BLaER1 (cell line): ENCODE measurements at regions not wholly inside any gene's neighbourhood (a gene's known extent, or its start where the extent isn't known, plus 50 kb on each side); places are given as distances from the start of the nearest gene placed in this dataset.

ENCODE experiments used
- H3K27ac ChIP-seq: shearing (Covaris generic); formaldehyde crosslinking; 2 replicates; pipeline ENCODE4 v1.8.1; 2022
- H3K27me3 ChIP-seq: shearing (Covaris generic); formaldehyde crosslinking; 2 replicates; pipeline ENCODE4 v1.8.1; 2022
- H3K36me3 ChIP-seq: shearing (Covaris generic); formaldehyde crosslinking; 2 replicates; pipeline ENCODE4 v1.8.1; 2022
- H3K4me1 ChIP-seq: shearing (Covaris generic); formaldehyde crosslinking; 2 replicates; pipeline ENCODE4 v1.8.1; 2022
- H3K4me2 ChIP-seq: shearing (Covaris generic); formaldehyde crosslinking; 2 replicates; pipeline ENCODE4 v1.8.1; 2022
- H3K4me3 ChIP-seq: shearing (Covaris generic); formaldehyde crosslinking; 2 replicates; pipeline ENCODE4 v1.8.1; 2022
- H3K9ac ChIP-seq: shearing (Covaris generic); formaldehyde crosslinking; 2 replicates; pipeline ENCODE4 v1.8.1; 2022
- H3K9me3 ChIP-seq: shearing (Covaris generic); formaldehyde crosslinking; 2 replicates; pipeline ENCODE4 v1.8.1; 2022
- H4K20me1 ChIP-seq: shearing (Covaris generic); formaldehyde crosslinking; 2 replicates; pipeline ENCODE4 v1.8.1; 2022
- Cebpa-rat ChIP-seq: shearing (Covaris generic); IDR thresholded peaks from 2 replicates; pipeline ENCODE4 v1.8.1; 2022

- Histone ChIP-seq H3K27ac (no peak overlapping the region), H4K20me1 (no peaks in the 10 kb centered on the region), H3K4me1 (no peaks in the 10 kb centered on the region), H3K9me3 (no peaks in the 10 kb centered on the region), H3K9ac (no peak overlapping the region), H3K27me3 (no peaks in the 10 kb centered on the region), H3K4me2 (no peak overlapping the region), H3K36me3 (no peaks in the 10 kb centered on the region), H3K4me3 (no peak overlapping the region)
- TF ChIP-seq Cebpa-rat = no peak
Measured at GRCh38 chr9:16139774-16140173, 586.9 kb downstream of the CCDC171 start.

- H3K9ac ChIP-seq = no peak overlapping the region
- H3K27ac ChIP-seq = no peak overlapping the region
- peaks cover 9% of the 10 kb centered on the region for H3K4me1 ChIP-seq
- H3K36me3 ChIP-seq = no peaks in the 10 kb centered on the region
- no peak for TF ChIP-seq Cebpa-rat
- no peaks in the 10 kb centered on the region for H4K20me1 ChIP-seq
- H3K4me2 ChIP-seq = no peak overlapping the region
- no peaks in the 10 kb centered on the region for H3K9me3 ChIP-seq
- H3K27me3 ChIP-seq = no peaks in the 10 kb centered on the region
- no peak overlapping the region for H3K4me3 ChIP-seq
Measured at GRCh38 chr9:16143310-16143709, 590.5 kb downstream of the CCDC171 start.

GRCh38 chr9:16143947-16144890, 591.4 kb downstream of the CCDC171 start:
- no peak overlapping the region for H3K9ac ChIP-seq
- H3K4me3 ChIP-seq = no peak overlapping the region
- peaks cover 9% of the 10 kb centered on the region for H3K4me1 ChIP-seq
- H3K27ac ChIP-seq = no peak overlapping the region
- no peaks in the 10 kb centered on the region for H3K36me3 ChIP-seq
- no peak overlapping the region for H3K4me2 ChIP-seq
- H3K9me3 ChIP-seq = no peaks in the 10 kb centered on the region
- no peaks in the 10 kb centered on the region for H3K27me3 ChIP-seq
- TF ChIP-seq Cebpa-rat = no peak
- H4K20me1 ChIP-seq = no peaks in the 10 kb centered on the region

- Histone ChIP-seq H4K20me1 (no peaks in the 10 kb centered on the region), H3K9ac (no peak overlapping the region), H3K27me3 (no peaks in the 10 kb centered on the region), H3K4me2 (no peak overlapping the region), H3K36me3 (no peaks in the 10 kb centered on the region), H3K27ac (no peak overlapping the region), H3K4me3 (no peak overlapping the region), H3K9me3 (no peaks in the 10 kb centered on the region), H3K4me1 (peaks cover 9% of the 10 kb centered on the region)
- TF ChIP-seq Cebpa-rat = no peak
Measured at GRCh38 chr9:16145196-16145950, 592.5 kb downstream of the CCDC171 start.

GRCh38 chr9:16147726-16148125, 594.9 kb downstream of the CCDC171 start:
- H3K9me3 ChIP-seq = no peaks in the 10 kb centered on the region
- no peak overlapping the region for H3K9ac ChIP-seq
- no peak overlapping the region for H3K4me2 ChIP-seq
- H3K4me1 ChIP-seq = peaks cover 15% of the 10 kb centered on the region
- TF ChIP-seq Cebpa-rat = no peak
- H3K27me3 ChIP-seq = no peaks in the 10 kb centered on the region
- no peak overlapping the region for H3K4me3 ChIP-seq
- no peaks in the 10 kb centered on the region for H4K20me1 ChIP-seq
- no peaks in the 10 kb centered on the region for H3K36me3 ChIP-seq
- no peak overlapping the region for H3K27ac ChIP-seq

- no peaks in the 10 kb centered on the region for H3K9me3 ChIP-seq
- H3K9ac ChIP-seq = no peak overlapping the region
- H3K4me2 ChIP-seq = no peak overlapping the region
- H3K4me1 ChIP-seq = peaks cover 15% of the 10 kb centered on the region
- no peaks in the 10 kb centered on the region for H3K27me3 ChIP-seq
- no peaks in the 10 kb centered on the region for H4K20me1 ChIP-seq
- H3K36me3 ChIP-seq = no peaks in the 10 kb centered on the region
- no peak overlapping the region for H3K27ac ChIP-seq
- H3K4me3 ChIP-seq = no peak overlapping the region
- TF ChIP-seq Cebpa-rat = no peak
Measured at GRCh38 chr9:16150501-16150900, 597.7 kb downstream of the CCDC171 start.

GRCh38 chr9:16150938-16151650, 598.3 kb downstream of the CCDC171 start:
- Histone ChIP-seq H3K36me3 (no peaks in the 10 kb centered on the region), H3K4me3 (no peak overlapping the region), H3K4me1 (peaks cover 15% of the 10 kb centered on the region), H3K9ac (no peak overlapping the region), H3K27ac (no peak overlapping the region), H3K9me3 (no peaks in the 10 kb centered on the region), H3K27me3 (no peaks in the 10 kb centered on the region), H3K4me2 (no peak overlapping the region; the same call in 1 of the 2 replicates), H4K20me1 (no peaks in the 10 kb centered on the region)
- no peak for TF ChIP-seq Cebpa-rat

- no peaks in the 10 kb centered on the region for H3K27me3 ChIP-seq
- no peak overlapping the region for H3K27ac ChIP-seq
- H4K20me1 ChIP-seq = no peaks in the 10 kb centered on the region
- no peaks in the 10 kb centered on the region for H3K36me3 ChIP-seq
- H3K4me1 ChIP-seq = peaks cover 6% of the 10 kb centered on the region; the same call in 1 of the 2 replicates
- H3K4me3 ChIP-seq = no peak overlapping the region
- no peak for TF ChIP-seq Cebpa-rat
- H3K4me2 ChIP-seq = no peak overlapping the region
- H3K9ac ChIP-seq = no peak overlapping the region
- H3K9me3 ChIP-seq = no peaks in the 10 kb centered on the region
Measured at GRCh38 chr9:16152276-16153101, 599.6 kb downstream of the CCDC171 start.

GRCh38 chr9:16153221-16153620, 600.4 kb downstream of the CCDC171 start:
- peaks cover 6% of the 10 kb centered on the region; the same call in 1 of the 2 replicates for H3K4me1 ChIP-seq
- H3K9ac ChIP-seq = no peak overlapping the region
- H3K36me3 ChIP-seq = no peaks in the 10 kb centered on the region
- no peak for TF ChIP-seq Cebpa-rat
- no peak overlapping the region for H3K27ac ChIP-seq
- H3K4me2 ChIP-seq = no peak overlapping the region
- no peaks in the 10 kb centered on the region for H4K20me1 ChIP-seq
- H3K9me3 ChIP-seq = no peaks in the 10 kb centered on the region
- no peak overlapping the region for H3K4me3 ChIP-seq
- H3K27me3 ChIP-seq = no peaks in the 10 kb centered on the region
